Keratinocyte (primary cell): ENCODE measurements at regions not wholly inside any gene's neighbourhood (a gene's known extent, or its start where the extent isn't known, plus 50 kb on each side); places are given as distances from the start of the nearest gene placed in this dataset.

Experiments
- DNase-seq: peaks from one replicate; pipeline ENCODE4 v3.0.0-alpha.2; 2011; ENCODE audit warnings: low read depth, missing footprints, low spot score
- FAIRE-seq: peaks from 2 replicates; lab custom pipeline; 2011; peaks lifted over from hg19 to GRCh38; lab: Jason Lieb, UNC
- H2AFZ ChIP-seq: 2 replicates; pipeline ENCODE4 v1.6.0; 2012; ENCODE audit warnings: low read length, control low read depth, inconsistent platforms; ENCODE audit not compliant: control insufficient read depth
- H3K27ac ChIP-seq: 2 replicates; pipeline ENCODE4 v1.5.1; 2011; ENCODE audit warnings: low read length; ENCODE audit not compliant: control insufficient read depth, insufficient read depth
- H3K27me3 ChIP-seq: 3 replicates; pipeline ENCODE4 v1.6.0; 2011; ENCODE audit warnings: low read length; ENCODE audit not compliant: control insufficient read depth, insufficient read depth; ENCODE audit errors: extremely low read depth
- H3K36me3 ChIP-seq, 2 experiments: 2 replicates in 1 of 2; 3 replicates in 1 of 2; pipeline ENCODE4 v1.5.1; 2011; ENCODE audit warnings: low read length in 2 of 2, mild to moderate bottlenecking in 1 of 2; ENCODE audit not compliant: control insufficient read depth in 2 of 2, insufficient read depth in 2 of 2; ENCODE audit errors: extremely low read depth in 1 of 2
- H3K4me1 ChIP-seq: 3 replicates; pipeline ENCODE4 v1.5.1; 2011; ENCODE audit warnings: low read length; ENCODE audit not compliant: control insufficient read depth, insufficient read depth; ENCODE audit errors: extremely low read depth
- H3K4me2 ChIP-seq: 3 replicates; pipeline ENCODE4 v1.6.0; 2011; ENCODE audit warnings: low read depth, low read length; ENCODE audit not compliant: control insufficient read depth, insufficient read depth; ENCODE audit errors: extremely low read depth
- H3K4me3 ChIP-seq, 3 experiments: fragments of 200-600 bp in 1 of 3; sonication (generic) in 1 of 3; 2 replicates in 2 of 3; 3 replicates in 1 of 3; pipeline ENCODE4 v1.5.1; 2011 to 2016; ENCODE audit warnings: low read length in 3 of 3, mild to moderate bottlenecking in 3 of 3, control low read depth in 2 of 3, inconsistent platforms in 1 of 3, low read depth in 1 of 3, mixed read lengths in 1 of 3, mixed run types in 1 of 3, moderate library complexity in 1 of 3; ENCODE audit not compliant: control insufficient read depth in 2 of 3, insufficient read depth in 2 of 3; ENCODE audit errors: extremely low read depth in 1 of 3
- H3K79me2 ChIP-seq: 2 replicates; pipeline ENCODE4 v1.6.0; 2012; ENCODE audit warnings: low read length; ENCODE audit not compliant: control insufficient read depth, insufficient read depth
- H3K9ac ChIP-seq: 3 replicates; pipeline ENCODE4 v1.6.0; 2011; ENCODE audit warnings: low read length; ENCODE audit not compliant: control insufficient read depth, insufficient read depth; ENCODE audit errors: extremely low read depth
- H3K9me1 ChIP-seq: 3 replicates; pipeline ENCODE4 v1.6.0; 2011; ENCODE audit warnings: low read length; ENCODE audit not compliant: control insufficient read depth, insufficient read depth; ENCODE audit errors: extremely low read depth
- H3K9me3 ChIP-seq: 2 replicates; pipeline ENCODE4 v1.5.1; 2012; ENCODE audit warnings: low read depth, low read length; ENCODE audit not compliant: control insufficient read depth
- H4K20me1 ChIP-seq: 3 replicates; pipeline ENCODE4 v1.6.0; 2011; ENCODE audit warnings: low read length; ENCODE audit not compliant: control insufficient read depth, insufficient read depth; ENCODE audit errors: extremely low read depth
- CTCF ChIP-seq, 3 experiments: IDR thresholded peaks in 1 of 3; conservative IDR thresholded peaks in 1 of 3; optimal IDR thresholded peaks in 1 of 3; 2 replicates in 2 of 3; 3 replicates in 1 of 3; pipeline versions ENCODE3 to v1.5.1; 2011; ENCODE audit warnings: low read length in 3 of 3, mild to moderate bottlenecking in 3 of 3, moderate library complexity in 2 of 3, control low read depth in 1 of 3, inconsistent platforms in 1 of 3; ENCODE audit not compliant: insufficient read depth in 2 of 3; ENCODE audit errors: extremely low read depth in 1 of 3
- EZH2 ChIP-seq: IDR thresholded peaks from one replicate; pipeline ENCODE4 v1.6.1; 2012; ENCODE audit warnings: inconsistent platforms, mild to moderate bottlenecking, low read length, moderate library complexity
- dilution Hi-C: fragments of 300-500 bp; cut with MboI; formaldehyde crosslinking; loops from one replicate; pipeline ENCODE4 v1.7.0; 2020; ENCODE audit warnings: low sequenced_read_pairs; ENCODE audit not compliant: extremely low pct_ligation_motif_present

- H3K79me2 ChIP-seq: no peaks in the 10 kb centered on the region
These were observed 556.9 kb downstream of the IGSF11 start for GRCh38 chr3:118477768-118478167.

DNA sequence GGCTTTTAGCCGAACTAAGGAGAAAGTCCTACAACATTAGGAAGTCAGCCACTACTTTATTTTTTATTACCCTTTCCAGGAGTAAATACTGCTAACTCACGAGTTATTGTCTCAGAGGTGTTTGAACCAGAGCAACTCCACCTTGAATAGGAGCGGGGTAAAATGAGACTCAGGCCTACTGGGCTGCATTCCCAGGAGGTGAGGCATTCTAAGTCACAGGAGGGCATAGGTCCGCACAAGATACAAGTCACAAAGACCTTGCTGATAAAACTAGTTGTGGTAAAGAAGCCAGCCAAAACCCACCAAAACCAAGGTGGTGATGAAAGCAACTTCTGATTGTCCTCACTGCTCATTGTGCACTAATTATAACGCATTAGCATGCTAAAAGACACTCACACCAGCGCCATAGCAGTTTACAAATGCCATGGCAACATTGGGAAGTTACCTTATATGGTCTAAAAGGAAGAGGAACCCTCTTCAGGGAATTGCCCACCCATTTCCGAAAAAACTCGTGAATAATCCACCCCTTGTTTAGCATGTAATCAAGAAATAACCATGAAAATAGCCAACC lies 555.9 kb downstream of the IGSF11 start:
- Histone ChIP-seq H3K27me3 (no peaks in the 10 kb centered on the region), H4K20me1 (no peaks in the 10 kb centered on the region), H3K36me3 (no peaks in the 10 kb centered on the region), H3K4me1 (no peaks in the 10 kb centered on the region), H3K9me1 (no peaks in the 10 kb centered on the region), H2AFZ (no peak overlapping the region), H3K79me2 (no peaks in the 10 kb centered on the region), H3K4me2 (no peak overlapping the region), H3K9me3 (no peaks in the 10 kb centered on the region), H3K9ac (no peak overlapping the region), H3K4me3 (no peak overlapping the region), H3K27ac (no peak overlapping the region)
- dilution Hi-C loops: no loop called here
- TF ChIP-seq EZH2 (no peak), CTCF (optimal IDR thresholded peaks at IDR 0.05 in 1 of 3, IDR thresholded peaks at IDR 0.05 in 1 of 3, conservative IDR thresholded peaks at IDR 0.05 in 1 of 3; ENCODE audit: extremely low read depth in 1 of 3, insufficient read depth in 2 of 3, low read length in 3 of 3) (no peak)
- FAIRE-seq (no peak), DNase-seq (no peak)

More at GRCh38 chr3:118477768-118478167, 556.9 kb downstream of the IGSF11 start:
- H3K4me3 ChIP-seq: no peak overlapping the region
- H3K4me1 ChIP-seq: no peaks in the 10 kb centered on the region
- dilution Hi-C loops: no loop called here
- H3K9me3 ChIP-seq: no peaks in the 10 kb centered on the region
- no peak for TF ChIP-seq CTCF (optimal IDR thresholded peaks at IDR 0.05 in 1 of 3, IDR thresholded peaks at IDR 0.05 in 1 of 3, conservative IDR thresholded peaks at IDR 0.05 in 1 of 3; ENCODE audit: extremely low read depth in 1 of 3, insufficient read depth in 2 of 3, low read length in 3 of 3)
- TF ChIP-seq EZH2: no peak
- H3K27me3 ChIP-seq: no peaks in the 10 kb centered on the region
- H4K20me1 ChIP-seq: no peaks in the 10 kb centered on the region
- H3K36me3 ChIP-seq: no peaks in the 10 kb centered on the region
- H2AFZ ChIP-seq: no peak overlapping the region
- no peak overlapping the region for H3K27ac ChIP-seq
- no peak overlapping the region for H3K9ac ChIP-seq
- H3K9me1 ChIP-seq: no peaks in the 10 kb centered on the region
- DNase-seq (no peak), FAIRE-seq (no peak)
- H3K4me2 ChIP-seq: no peak overlapping the region
